Suprapubic skin (tissue), 4 donors: ENCODE measurements at regions not wholly inside any gene's neighbourhood (a gene's known extent, or its start where the extent isn't known, plus 50 kb on each side); places are given as distances from the start of the nearest gene placed in this dataset.

ENCODE experiments used
- DNase-seq, 2 donors: peaks; one replicate each; pipeline ENCODE4 v3.0.0-alpha.2; 2019; ENCODE audit warnings: low spot score in 2 of 2
- H3K27ac ChIP-seq: fragments of 200-600 bp; sonication (generic); one replicate; pipeline ENCODE4 v1.5.1; 2019
- H3K27me3 ChIP-seq: fragments of 200-600 bp; sonication (generic); one replicate; pipeline ENCODE4 v1.5.1; 2019
- H3K36me3 ChIP-seq: fragments of 200-600 bp; sonication (generic); one replicate; pipeline ENCODE4 v1.5.1; 2019
- H3K4me1 ChIP-seq: fragments of 200-600 bp; sonication (generic); one replicate; pipeline ENCODE4 v1.5.1; 2019
- H3K4me3 ChIP-seq: fragments of 200-600 bp; sonication (generic); one replicate; pipeline ENCODE4 v1.5.1; 2019; ENCODE audit warnings: mild to moderate bottlenecking
- H3K9me3 ChIP-seq: fragments of 200-600 bp; sonication (generic); one replicate; pipeline ENCODE4 v1.5.1; 2019
- CTCF ChIP-seq, 2 donors: fragments of 200-600 bp in 1 of 2; fragments of 450-650 bp in 1 of 2; sonication (generic) in 1 of 2; IDR thresholded peaks; one replicate each; pipeline ENCODE4 v1.5.1; 2016 to 2019; ENCODE audit warnings: antibody characterized with exemption in 2 of 2, mild to moderate bottlenecking in 1 of 2, moderate library complexity in 1 of 2
- EP300 ChIP-seq: sonication (generic); formaldehyde crosslinking; IDR thresholded peaks from one replicate; pipeline ENCODE4 v1.6.1; 2017; ENCODE audit warnings: antibody characterized with exemption
- POLR2A ChIP-seq, 2 donors: fragments of 450-650 bp; IDR thresholded peaks; one replicate each; pipeline ENCODE4 v1.6.1; 2017; ENCODE audit warnings: antibody characterized with exemption in 2 of 2, mild to moderate bottlenecking in 2 of 2, moderate library complexity in 2 of 2
- POLR2AphosphoS5 ChIP-seq, 3 donors: sonication (generic); formaldehyde crosslinking; IDR thresholded peaks; one replicate each; pipeline ENCODE4 v1.6.1; 2017; ENCODE audit warnings: antibody characterized with exemption in 3 of 3
- WGBS: methylation state at CpG from one replicate; pipeline ENCODE4 v1.1.5; 2018; 5-methylcytosine and 5-hydroxymethylcytosine counted together

- DNase-seq: no peak
- no peak overlapping the region for H3K27ac ChIP-seq
- no peak overlapping the region for H3K4me3 ChIP-seq
- H3K9me3 ChIP-seq: no peaks in the 10 kb centered on the region
- TF ChIP-seq CTCF (IDR thresholded peaks at IDR 0.05): no peak
- TF ChIP-seq POLR2AphosphoS5 (IDR thresholded peaks at IDR 0.05): no peak
- TF ChIP-seq EP300: no peak
- TF ChIP-seq POLR2A (IDR thresholded peaks at IDR 0.05): no peak
- no peaks in the 10 kb centered on the region for H3K4me1 ChIP-seq
- H3K27me3 ChIP-seq: no peaks in the 10 kb centered on the region
- no peaks in the 10 kb centered on the region for H3K36me3 ChIP-seq
- 77% methylated on average over 3 of the region's 3 CpGs for WGBS
These were observed 198.6 kb upstream of the HMHB1 start for GRCh38 chr5:143613329-143613728.

DNA sequence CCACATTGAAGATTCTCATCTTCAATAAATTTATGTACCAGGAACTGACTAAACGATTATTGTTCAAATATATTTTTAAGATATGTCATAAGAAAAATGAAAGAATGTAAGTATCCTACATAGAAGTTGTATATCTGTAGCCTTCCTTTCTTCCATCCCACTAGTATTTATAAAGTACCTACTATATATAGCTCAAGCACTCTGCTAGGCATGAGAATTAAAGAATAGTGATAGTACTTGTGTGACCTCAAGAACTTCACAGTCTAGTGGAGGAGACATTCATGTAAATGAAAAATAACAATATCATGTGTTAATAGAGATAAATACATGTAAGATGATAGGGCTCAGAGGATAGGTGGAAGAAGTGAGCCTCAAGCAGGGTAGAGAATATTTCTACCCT is 201.0 kb upstream of the HMHB1 start:
- WGBS: 92% methylated on average over 1 of the region's 1 CpG
- TF ChIP-seq POLR2AphosphoS5 (IDR thresholded peaks at IDR 0.05) (no peak), EP300 (no peak)
- Histone ChIP-seq H3K36me3 (no peaks in the 10 kb centered on the region), H3K27ac (no peak overlapping the region), H3K4me3 (no peak overlapping the region), H3K4me1 (no peaks in the 10 kb centered on the region), H3K27me3 (no peaks in the 10 kb centered on the region), H3K9me3 (no peaks in the 10 kb centered on the region)
- no peak for DNase-seq

DNA sequence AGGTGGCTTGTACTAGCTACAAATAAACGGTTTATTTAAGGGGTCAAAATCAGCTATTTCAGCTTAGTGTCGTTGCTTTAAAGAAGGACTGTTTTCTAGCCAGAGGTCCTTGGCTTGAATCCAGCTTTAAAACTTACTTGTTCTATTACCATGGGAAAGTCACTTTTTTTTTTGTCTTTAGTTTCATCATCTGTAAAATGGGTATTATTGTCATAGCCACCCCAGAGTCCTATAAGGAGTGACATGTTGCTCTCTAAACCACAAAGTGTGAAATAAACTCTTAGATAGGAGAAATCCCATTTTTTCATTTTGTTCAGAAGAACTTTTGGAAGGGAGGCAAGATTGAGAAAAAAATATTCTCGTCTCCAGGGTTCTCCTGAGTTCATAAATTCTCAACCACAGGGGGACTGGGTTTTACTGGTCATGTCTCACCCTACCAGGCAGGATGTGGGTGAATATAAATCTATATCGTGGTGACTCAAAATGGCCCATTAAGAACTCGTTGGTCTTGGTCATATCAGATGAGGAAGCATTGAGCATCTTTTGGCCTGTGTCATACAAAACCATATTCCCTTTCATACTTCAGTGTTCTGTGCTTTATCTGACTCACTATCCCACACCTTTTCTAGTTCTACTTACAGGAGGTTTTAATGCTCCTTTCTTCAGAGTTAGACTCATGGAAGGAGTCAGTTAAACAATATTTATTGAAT is 202.7 kb upstream of the NR3C1 start:
- no peaks in the 10 kb centered on the region for H3K36me3 ChIP-seq
- no peak overlapping the region for H3K4me3 ChIP-seq
- H3K27ac ChIP-seq: peak overlapping the region; percentile 21
- TF ChIP-seq CTCF (IDR thresholded peaks at IDR 0.05): no peak
- no peak for TF ChIP-seq POLR2AphosphoS5 (IDR thresholded peaks at IDR 0.05)
- TF ChIP-seq POLR2A (IDR thresholded peaks at IDR 0.05): no peak
- TF ChIP-seq EP300: no peak
- H3K9me3 ChIP-seq: no peaks in the 10 kb centered on the region
- peaks cover 5% of the 10 kb centered on the region for H3K4me1 ChIP-seq
- 69% methylated on average over 5 of the region's 5 CpGs for WGBS
- H3K27me3 ChIP-seq: no peaks in the 10 kb centered on the region
- DNase-seq: no peak

- Histone ChIP-seq H3K27ac (peak overlapping the region; percentile 21), H3K9me3 (no peaks in the 10 kb centered on the region), H3K4me1 (peaks cover 6% of the 10 kb centered on the region), H3K4me3 (no peak overlapping the region), H3K36me3 (no peaks in the 10 kb centered on the region), H3K27me3 (no peaks in the 10 kb centered on the region)
- no peak for TF ChIP-seq POLR2AphosphoS5 (IDR thresholded peaks at IDR 0.05)
- no peak for TF ChIP-seq POLR2A (IDR thresholded peaks at IDR 0.05)
- TF ChIP-seq CTCF (IDR thresholded peaks at IDR 0.05): no peak
- no peak for TF ChIP-seq EP300
- DNase-seq: no peak
- 75% methylated on average over 4 of the region's 4 CpGs for WGBS
These were observed 202.0 kb upstream of the NR3C1 start for GRCh38 chr5:143605403-143606005.

DNA sequence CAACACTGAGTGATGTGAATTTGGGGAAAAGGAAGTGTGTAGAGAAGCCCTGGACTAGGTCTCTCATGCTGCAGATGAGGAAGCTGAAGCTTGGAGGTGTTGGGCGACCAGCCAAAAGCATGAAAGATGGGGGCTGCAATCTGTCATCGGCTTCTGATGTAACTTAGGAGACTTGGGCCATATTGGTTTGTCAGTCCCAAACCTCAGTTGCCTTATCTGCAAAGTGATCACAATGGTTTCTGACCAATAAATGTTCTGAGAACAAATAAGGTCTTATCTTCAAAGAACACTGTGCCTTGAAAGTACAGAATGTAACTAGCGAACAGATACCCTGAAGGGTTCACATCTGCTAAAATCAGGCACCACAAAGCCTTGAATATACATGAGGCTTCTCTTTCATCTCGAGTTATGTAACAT is 198.4 kb upstream of the NR3C1 start:
- DNase-seq: no peak
- Histone ChIP-seq H3K4me1 (peaks cover 6% of the 10 kb centered on the region), H3K4me3 (no peak overlapping the region), H3K36me3 (no peaks in the 10 kb centered on the region), H3K27ac (no peak overlapping the region), H3K9me3 (no peaks in the 10 kb centered on the region), H3K27me3 (no peaks in the 10 kb centered on the region)
- TF ChIP-seq CTCF (IDR thresholded peaks at IDR 0.05) (no peak), POLR2AphosphoS5 (IDR thresholded peaks at IDR 0.05) (no peak), POLR2A (IDR thresholded peaks at IDR 0.05) (no peak), EP300 (no peak)
- WGBS: 78% methylated on average over 4 of the region's 4 CpGs
